Activated CD8-positive, alpha-beta memory T cell treated with anti-CD3 and anti-CD28 coated beads, Interleukin-2, amount 50 U/mL, for 4 hours (primary cell): ENCODE measurements at regions not wholly inside any gene's neighbourhood (a gene's known extent, or its start where the extent isn't known, plus 50 kb on each side); places are given as distances from the start of the nearest gene placed in this dataset.

Experiments used
- DNase-seq: peaks from one replicate; pipeline ENCODE4 v3.0.0-alpha.2; 2020

- no peak for DNase-seq
Observed at GRCh38 chr9:107971241-107971640, 481.7 kb upstream of the KLF4 start.

GRCh38 chr9:107970726-107971125 is 481.2 kb upstream of the KLF4 start:
- no peak for DNase-seq

- no peak for DNase-seq
Observed at GRCh38 chr9:107969727-107970126, 480.2 kb upstream of the KLF4 start.

GRCh38 chr9:107969141-107969540 is 479.6 kb upstream of the KLF4 start:
- no peak for DNase-seq

GRCh38 chr9:107963246-107963645 is 473.7 kb upstream of the KLF4 start:
- DNase-seq, result no peak

- no peak for DNase-seq
Observed at GRCh38 chr9:107960916-107961315, 471.3 kb upstream of the KLF4 start.

GRCh38 chr9:107954312-107954711 is 464.7 kb upstream of the KLF4 start:
- no peak for DNase-seq

- DNase-seq, result no peak
Observed at GRCh38 chr9:107953556-107954125, 464.1 kb upstream of the KLF4 start.

- DNase-seq, result no peak
Observed at GRCh38 chr9:107952773-107953172, 463.2 kb upstream of the KLF4 start.

GRCh38 chr9:107951511-107951910 is 461.9 kb upstream of the KLF4 start:
- no peak for DNase-seq

GRCh38 chr9:107949061-107949460 is 459.5 kb upstream of the KLF4 start:
- no peak for DNase-seq

GRCh38 chr9:107948601-107949000 is 459.0 kb upstream of the KLF4 start:
- DNase-seq, result no peak

GRCh38 chr9:107948086-107948485 is 458.5 kb upstream of the KLF4 start:
- DNase-seq, result no peak

GRCh38 chr9:107946364-107947141 is 457.0 kb upstream of the KLF4 start:
- DNase-seq, result no peak

GRCh38 chr9:107945961-107946360 is 456.4 kb upstream of the KLF4 start:
- no peak for DNase-seq

- DNase-seq, result no peak
Observed at GRCh38 chr9:107945493-107945892, 455.9 kb upstream of the KLF4 start.

GRCh38 chr9:107944387-107944786 is 454.8 kb upstream of the KLF4 start:
- no peak for DNase-seq

GRCh38 chr9:107943901-107944300 is 454.3 kb upstream of the KLF4 start:
- no peak for DNase-seq

- no peak for DNase-seq
Observed at GRCh38 chr9:107942856-107943255, 453.3 kb upstream of the KLF4 start.

- DNase-seq, result no peak
Observed at GRCh38 chr9:107942291-107942690, 452.7 kb upstream of the KLF4 start.

GRCh38 chr9:107940616-107941595 is 451.3 kb upstream of the KLF4 start:
- DNase-seq, result no peak

- DNase-seq, result no peak
Observed at GRCh38 chr9:107938801-107939386, 449.3 kb upstream of the KLF4 start.

GRCh38 chr9:107935931-107936330 is 446.4 kb upstream of the KLF4 start:
- DNase-seq, result no peak
